ENCODE measurements at regions not wholly inside any gene's neighbourhood (a gene's known extent, or its start where the extent isn't known, plus 50 kb on each side); places are given as distances from the start of the nearest gene placed in this dataset.

- no peak for DNase-seq
- H3K4me1 ChIP-seq, result no peaks in the 10 kb centered on the region
- H3K36me3 ChIP-seq, result no peaks in the 10 kb centered on the region
- TF ChIP-seq CTCF (IDR thresholded peaks at IDR 0.05), result no peak
- H3K27ac ChIP-seq, result no peak overlapping the region
- intact Hi-C loops (cut with DNase I; ENCODE audit: low total_unique reads), result no loop called here
- H3K9me3 ChIP-seq, result no peaks in the 10 kb centered on the region
- H3K4me3 ChIP-seq, result no peak overlapping the region
- H3K27me3 ChIP-seq, result no peaks in the 10 kb centered on the region
Measured at GRCh38 chr6:132972971-132973370, 158.6 kb downstream of the RPS12 start.

- no peaks in the 10 kb centered on the region for H3K9me3 ChIP-seq
- no peak for TF ChIP-seq CTCF (IDR thresholded peaks at IDR 0.05)
- H3K27me3 ChIP-seq, result no peaks in the 10 kb centered on the region
- intact Hi-C loops (cut with DNase I; ENCODE audit: low total_unique reads), result no loop called here
- H3K27ac ChIP-seq, result no peak overlapping the region
- H3K4me1 ChIP-seq, result no peaks in the 10 kb centered on the region
- no peak overlapping the region for H3K4me3 ChIP-seq
- no peaks in the 10 kb centered on the region for H3K36me3 ChIP-seq
- DNase-seq, result no peak
Measured at GRCh38 chr6:132973514-132973993, 159.2 kb downstream of the RPS12 start.

- Histone ChIP-seq H3K27me3 (no peaks in the 10 kb centered on the region), H3K36me3 (no peaks in the 10 kb centered on the region), H3K9me3 (no peaks in the 10 kb centered on the region), H3K27ac (no peak overlapping the region), H3K4me1 (no peaks in the 10 kb centered on the region), H3K4me3 (no peak overlapping the region)
- intact Hi-C loops (cut with DNase I; ENCODE audit: low total_unique reads), result no loop called here
- no peak for DNase-seq
- TF ChIP-seq CTCF (IDR thresholded peaks at IDR 0.05), result no peak
Measured at GRCh38 chr6:132974122-132974521, 159.8 kb downstream of the RPS12 start.

GRCh38 chr6:132977413-132977812 lies 163.0 kb downstream of the RPS12 start:
- H3K4me1 ChIP-seq, result no peaks in the 10 kb centered on the region
- DNase-seq, result no peak
- no peak overlapping the region for H3K4me3 ChIP-seq
- H3K36me3 ChIP-seq, result no peaks in the 10 kb centered on the region
- no peaks in the 10 kb centered on the region for H3K9me3 ChIP-seq
- intact Hi-C loops (cut with DNase I; ENCODE audit: low total_unique reads), result no loop called here
- no peak for TF ChIP-seq CTCF (IDR thresholded peaks at IDR 0.05)
- no peaks in the 10 kb centered on the region for H3K27me3 ChIP-seq
- H3K27ac ChIP-seq, result no peak overlapping the region

- no peak for DNase-seq
- TF ChIP-seq CTCF (IDR thresholded peaks at IDR 0.05), result no peak
- no peaks in the 10 kb centered on the region for H3K27me3 ChIP-seq
- no peak overlapping the region for H3K4me3 ChIP-seq
- intact Hi-C loops (cut with DNase I; ENCODE audit: low total_unique reads), result no loop called here
- no peaks in the 10 kb centered on the region for H3K36me3 ChIP-seq
- H3K4me1 ChIP-seq, result no peaks in the 10 kb centered on the region
- H3K9me3 ChIP-seq, result no peaks in the 10 kb centered on the region
- H3K27ac ChIP-seq, result no peak overlapping the region
Measured at GRCh38 chr6:132978685-132979084, 164.3 kb downstream of the RPS12 start.

GRCh38 chr6:132993738-132994137 lies 179.4 kb downstream of the RPS12 start:
- no peaks in the 10 kb centered on the region for H3K27me3 ChIP-seq
- no peak overlapping the region for H3K27ac ChIP-seq
- H3K36me3 ChIP-seq, result no peaks in the 10 kb centered on the region
- H3K9me3 ChIP-seq, result no peaks in the 10 kb centered on the region
- H3K4me3 ChIP-seq, result no peak overlapping the region
- DNase-seq, result no peak
- H3K4me1 ChIP-seq, result no peaks in the 10 kb centered on the region
- intact Hi-C loops (cut with DNase I; ENCODE audit: low total_unique reads), result no loop called here
- TF ChIP-seq CTCF (IDR thresholded peaks at IDR 0.05), result no peak

All from tibial artery (tissue), 4 donors.